Dedifferentiated amniotic fluid mesenchymal stem cell (primary cell): ENCODE measurements at regions not wholly inside any gene's neighbourhood (a gene's known extent, or its start where the extent isn't known, plus 50 kb on each side); places are given as distances from the start of the nearest gene placed in this dataset.

Experiments
- DNase-seq: peaks from one replicate; pipeline ENCODE4 v3.0.0-alpha.2; 2016; ENCODE audit errors: extremely low spot score

DNA sequence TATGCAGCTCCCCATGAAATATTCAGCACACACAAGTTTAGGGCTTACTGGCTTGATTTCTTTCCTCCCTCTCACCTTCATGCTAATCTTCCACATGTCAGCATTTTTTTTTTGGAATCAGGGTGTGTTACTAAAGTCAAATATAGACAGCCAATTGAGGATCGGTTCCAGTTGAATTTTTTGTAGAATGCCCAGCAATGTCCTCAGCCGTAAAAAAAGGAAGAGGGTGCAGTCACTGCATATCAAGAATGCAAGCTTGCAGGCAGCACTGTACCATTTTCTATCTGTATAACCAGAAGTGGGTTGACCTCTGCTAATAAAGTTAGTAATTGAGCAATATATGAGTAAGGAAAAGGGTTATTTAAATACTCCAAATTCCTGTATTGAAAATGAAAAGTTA is 51.4 kb upstream of the CHMP2B start:
- DNase-seq = no peak

- DNase-seq = no peak
Observed at GRCh38 chr3:87173776-87174175, 53.3 kb upstream of the CHMP2B start.

DNA sequence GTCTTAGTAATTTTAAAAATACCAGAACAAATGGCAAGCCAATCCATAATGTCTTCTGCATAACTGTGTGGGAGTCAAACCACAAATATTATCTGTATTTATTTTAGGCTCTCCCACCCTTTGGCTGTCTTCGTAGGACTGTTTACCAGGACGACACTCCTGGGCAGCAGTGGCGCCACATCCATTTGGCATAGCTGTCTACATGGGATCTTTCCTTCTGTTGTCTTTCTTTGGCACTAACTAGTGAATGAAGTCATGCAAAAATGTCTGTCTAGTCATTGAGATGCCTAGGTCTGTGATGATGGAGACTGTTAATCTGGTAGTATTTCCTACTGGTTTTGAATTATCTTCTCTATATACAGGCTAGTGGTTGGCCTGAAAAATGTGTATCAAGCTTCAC is 54.0 kb upstream of the CHMP2B start:
- DNase-seq = no peak

GRCh38 chr3:87167628-87168456 is 59.3 kb upstream of the CHMP2B start:
- DNase-seq = peak; percentile 60

- DNase-seq = no peak
Observed at GRCh38 chr3:87164245-87164644, 62.9 kb upstream of the CHMP2B start.

DNA sequence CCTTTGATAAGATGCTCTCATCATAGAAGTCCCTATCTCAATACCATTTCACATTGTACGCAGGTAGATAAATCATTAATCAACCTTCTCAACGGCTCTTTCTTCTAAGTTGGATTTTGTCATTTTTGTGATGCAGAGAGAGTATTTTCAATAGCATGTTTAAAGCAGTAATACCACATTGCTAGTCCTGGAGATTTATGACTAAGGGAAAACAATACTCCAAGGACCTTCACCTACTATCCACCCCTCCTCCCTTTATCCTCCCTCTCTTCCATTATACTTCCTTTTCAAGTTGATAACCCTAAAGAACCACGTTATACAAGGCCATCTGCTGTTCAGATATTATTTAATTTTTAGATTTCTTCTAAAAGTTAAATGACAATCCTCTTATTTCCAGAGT is 65.3 kb upstream of the CHMP2B start:
- no peak for DNase-seq

- no peak for DNase-seq
Observed at GRCh38 chr3:87161417-87161816, 65.7 kb upstream of the CHMP2B start.

DNA sequence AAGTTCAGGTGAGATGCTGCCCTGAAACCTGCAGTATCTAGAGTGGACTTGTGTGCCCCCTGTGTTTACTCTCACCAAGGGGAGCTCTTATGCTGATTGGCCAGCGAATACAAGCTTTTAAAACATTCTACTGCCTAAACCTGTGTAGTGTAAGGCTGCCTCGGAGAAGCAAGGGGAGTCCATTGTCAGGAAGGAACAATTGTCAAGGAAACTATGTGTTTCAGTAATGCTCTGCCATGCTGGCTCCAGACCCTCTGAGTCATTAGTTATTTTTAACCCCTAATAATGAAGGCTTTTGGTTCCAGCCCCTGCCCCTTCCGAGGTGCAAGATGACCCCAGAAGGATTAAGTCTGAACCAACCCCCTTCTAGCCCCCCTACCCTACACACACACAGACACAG is 66.1 kb upstream of the CHMP2B start:
- DNase-seq = no peak

GRCh38 chr3:87158823-87159222 is 68.3 kb upstream of the CHMP2B start:
- no peak for DNase-seq

- no peak for DNase-seq
Observed at GRCh38 chr3:87148020-87148419, 79.1 kb upstream of the CHMP2B start.

GRCh38 chr3:87147562-87147961 is 79.5 kb upstream of the CHMP2B start:
- no peak for DNase-seq

- DNase-seq = no peak
Observed at GRCh38 chr3:87145553-87145952, 81.6 kb upstream of the CHMP2B start.

DNA sequence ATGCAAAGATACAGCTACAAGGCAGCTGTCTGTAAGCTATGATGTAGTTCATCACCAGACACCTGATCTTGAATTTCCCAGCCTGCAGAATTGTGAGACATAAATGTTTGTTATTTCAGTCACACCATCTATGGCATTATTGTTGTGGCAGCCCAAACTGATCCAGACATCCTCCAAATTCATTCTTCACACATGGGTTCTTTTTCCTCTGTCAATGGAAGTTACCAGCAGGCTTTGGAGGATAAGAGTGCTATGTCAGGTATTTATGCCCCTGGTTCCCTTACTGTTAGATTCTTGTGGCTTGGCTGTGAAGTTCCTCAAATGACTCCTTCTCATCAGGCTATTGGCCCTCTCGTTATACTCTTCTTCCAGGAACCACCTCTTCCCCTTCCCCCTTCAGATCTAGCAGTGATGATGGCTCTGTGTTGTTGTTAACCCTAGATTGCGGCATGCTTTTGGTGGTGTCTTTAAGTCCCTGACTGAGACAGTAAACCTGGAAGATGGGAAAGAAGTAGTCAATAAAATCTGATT is 91.0 kb upstream of the CHMP2B start:
- no peak for DNase-seq

DNA sequence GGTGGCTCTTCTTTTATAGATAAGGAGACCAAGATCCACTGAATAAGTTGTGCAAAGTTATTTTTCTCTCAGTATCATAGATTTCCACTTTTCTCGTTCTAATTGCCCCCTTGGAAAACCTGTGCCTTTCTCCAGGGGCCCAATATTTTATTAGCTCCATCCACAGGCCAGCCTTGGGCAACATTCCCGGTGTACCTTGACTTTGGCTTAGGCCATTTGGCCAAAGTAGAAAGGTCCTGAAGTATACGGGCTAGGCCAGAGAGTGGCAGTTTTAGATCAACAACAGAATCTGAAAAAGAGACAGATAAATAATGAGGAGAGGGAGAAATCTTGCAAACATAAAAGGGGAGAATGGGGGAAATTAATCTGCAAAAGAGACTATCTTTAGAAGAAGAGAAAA is 91.7 kb upstream of the CHMP2B start:
- no peak for DNase-seq

DNA sequence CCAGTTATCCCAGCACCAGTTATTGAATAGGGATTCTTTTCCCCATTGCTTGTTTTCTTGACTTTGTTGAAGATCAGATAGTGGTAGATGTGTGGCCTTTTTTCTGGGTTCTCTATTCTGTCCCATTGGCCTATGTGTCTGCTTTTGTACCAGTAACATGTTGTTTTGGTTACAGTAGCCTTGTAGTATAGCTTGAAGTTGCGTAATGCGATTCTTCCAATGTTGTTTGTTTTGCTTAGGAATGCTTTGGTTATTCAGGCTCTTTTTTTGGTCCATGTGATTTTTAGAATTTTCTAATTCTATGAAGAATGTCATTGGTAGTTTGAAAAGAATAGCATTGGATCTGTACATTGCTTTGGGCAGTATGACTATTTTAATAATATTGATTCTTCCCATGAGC is 94.3 kb upstream of the CHMP2B start:
- no peak for DNase-seq

DNA sequence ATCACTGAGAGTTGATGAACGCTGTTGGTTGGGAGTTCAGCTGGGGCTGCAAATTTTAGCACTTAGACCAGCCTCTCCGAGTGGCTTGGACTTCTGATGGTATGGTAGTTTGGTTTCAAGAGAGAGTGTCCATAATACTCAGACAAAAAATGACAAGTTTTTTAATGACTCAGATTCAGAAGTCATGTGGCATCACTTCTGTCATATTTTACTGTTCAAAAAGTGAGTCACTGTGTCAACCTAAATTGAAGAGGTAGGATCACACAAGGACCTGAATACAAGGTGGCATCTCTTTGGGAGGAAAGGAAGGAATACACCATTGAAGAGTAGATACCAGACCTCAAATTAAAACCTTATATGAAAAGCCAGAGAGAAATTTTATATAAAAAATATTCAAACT is 99.1 kb upstream of the CHMP2B start:
- DNase-seq = no peak

GRCh38 chr3:87127281-87127680 is 99.8 kb upstream of the CHMP2B start:
- no peak for DNase-seq

DNA sequence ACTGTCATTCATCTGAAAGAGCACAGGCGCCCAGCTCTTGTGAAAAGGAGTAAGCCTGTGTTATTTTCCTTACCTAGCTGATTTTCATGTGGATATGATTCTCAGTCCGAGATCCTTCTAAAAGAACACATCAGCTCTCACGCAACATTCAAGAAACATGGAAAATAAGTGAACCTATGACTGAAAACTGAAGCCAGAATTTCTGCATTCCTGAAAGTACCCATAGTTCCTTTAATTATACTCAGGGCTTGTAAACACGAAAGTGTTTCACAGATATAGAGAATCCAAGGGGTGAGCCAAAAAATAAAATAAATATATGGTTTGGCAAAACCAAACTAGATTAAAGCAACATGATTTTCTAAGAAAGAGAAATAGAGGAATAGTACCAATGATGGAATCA is 100.8 kb upstream of the CHMP2B start:
- peak; percentile 21 for DNase-seq

DNA sequence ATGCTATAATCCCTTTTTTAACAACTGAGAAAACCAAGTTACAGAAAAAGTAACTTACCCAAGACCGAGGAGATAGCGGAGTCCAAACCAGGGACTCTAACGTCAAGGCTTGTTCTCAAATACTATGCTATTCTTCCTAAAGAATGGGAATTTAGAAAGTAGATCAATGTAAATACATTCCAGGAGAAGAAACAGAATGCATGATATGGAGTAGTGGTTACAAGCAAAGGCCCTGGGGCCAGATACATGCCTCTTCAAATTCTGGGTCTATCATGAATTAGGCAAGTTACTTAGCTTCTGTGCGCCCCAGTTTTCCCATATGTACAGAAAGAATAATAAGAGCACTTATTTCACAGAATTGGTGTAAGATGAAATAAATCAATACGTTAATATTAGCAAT is 102.0 kb upstream of the CHMP2B start:
- no peak for DNase-seq

DNA sequence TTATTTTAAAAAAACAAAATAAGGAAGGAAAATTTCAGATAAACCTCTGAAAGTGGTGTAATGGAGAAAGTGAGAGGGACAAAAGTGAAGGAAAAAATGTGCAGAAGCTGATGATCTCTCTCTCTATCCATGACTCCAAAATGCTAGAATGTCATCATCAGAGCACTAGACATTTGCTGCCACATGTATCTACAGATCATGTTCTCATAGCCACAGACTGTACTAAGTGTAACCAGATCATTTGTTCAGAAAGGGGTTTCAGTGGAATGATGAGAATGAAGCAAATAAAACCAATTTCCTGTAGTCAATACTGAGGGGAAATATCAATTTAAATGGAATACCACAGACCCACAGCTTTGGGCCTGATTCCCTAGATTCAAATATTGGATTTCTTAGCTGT is 104.3 kb upstream of the CHMP2B start:
- DNase-seq = no peak

- no peak for DNase-seq
Observed at GRCh38 chr3:87121856-87122255, 105.3 kb upstream of the CHMP2B start.

- no peak for DNase-seq
Observed at GRCh38 chr3:87120881-87121280, 106.2 kb upstream of the CHMP2B start.

DNA sequence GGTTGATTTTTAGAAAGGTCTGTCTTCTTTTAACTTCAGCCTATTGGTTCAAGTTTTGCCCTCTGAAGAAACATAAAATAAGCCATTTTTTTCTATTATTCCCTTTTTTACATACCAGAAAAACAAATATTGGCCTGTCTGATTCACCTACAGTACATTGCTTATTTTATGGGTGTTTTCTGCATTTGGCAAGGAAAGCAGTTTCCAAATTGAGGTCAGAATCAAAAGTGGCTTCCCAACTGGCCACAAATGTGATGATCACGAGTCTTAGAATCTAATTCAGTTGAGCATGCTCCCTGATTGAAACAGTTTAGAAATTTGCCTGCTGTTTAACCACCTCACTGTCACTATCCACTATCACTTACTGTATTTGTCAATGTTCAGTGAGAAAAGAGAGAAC is 106.9 kb upstream of the CHMP2B start:
- no peak for DNase-seq

DNA sequence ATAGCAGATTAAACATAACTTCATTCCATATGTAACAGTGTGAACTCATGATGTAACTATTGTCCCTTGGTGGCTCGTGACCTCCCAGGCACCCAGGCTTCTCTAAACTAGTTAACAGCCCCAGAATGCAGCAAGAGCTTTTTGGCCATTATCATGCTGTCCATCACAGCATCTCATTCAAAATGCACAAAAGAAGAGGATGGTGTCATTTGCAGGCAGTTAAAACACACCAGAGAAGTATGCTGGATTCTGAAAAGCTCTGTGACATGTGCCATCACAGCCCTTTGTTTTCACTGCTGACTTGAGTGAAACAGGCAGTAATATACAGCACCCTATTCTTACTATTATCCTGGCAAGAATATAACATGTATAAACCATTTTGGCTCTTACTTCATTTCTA is 117.6 kb upstream of the CHMP2B start:
- no peak for DNase-seq
